Breast epithelium (tissue), 4 donors: ENCODE measurements at regions not wholly inside any gene's neighbourhood (a gene's known extent, or its start where the extent isn't known, plus 50 kb on each side); places are given as distances from the start of the nearest gene placed in this dataset.

Experiments
- DNase-seq, 2 donors: peaks; one replicate each; pipeline ENCODE4 v3.0.0-alpha.2; 2019; ENCODE audit warnings: low spot score in 2 of 2
- H3K27ac ChIP-seq, 2 donors: fragments of 200-600 bp; sonication (generic) in 1 of 2; one replicate each; pipeline ENCODE4 v1.5.1; 2016 to 2019; ENCODE audit warnings: mild to moderate bottlenecking in 1 of 2
- H3K27me3 ChIP-seq, 2 donors: fragments of 200-600 bp; sonication (generic) in 1 of 2; one replicate each; pipeline versions ENCODE4 v1.5.1 to v1.6.0; 2017 to 2019; ENCODE audit warnings: control low read depth in 1 of 2, mild to moderate bottlenecking in 1 of 2
- H3K36me3 ChIP-seq: fragments of 200-600 bp; one replicate; pipeline ENCODE4 v1.5.1; 2019
- H3K4me1 ChIP-seq, 2 donors: fragments of 200-600 bp; sonication (generic); one replicate each; pipeline ENCODE4 v1.5.1; 2016 to 2019; ENCODE audit warnings: control low read depth in 1 of 2
- H3K4me3 ChIP-seq, 3 donors: fragments of 200-600 bp; sonication (generic); 1 replicate in 2 of 3; 2 replicates in 1 of 3; pipeline ENCODE4 v1.5.1; 2016 to 2019; ENCODE audit warnings: mild to moderate bottlenecking in 3 of 3, moderate library complexity in 2 of 3
- H3K9me3 ChIP-seq, 2 donors: fragments of 200-600 bp; sonication (generic) in 1 of 2; one replicate each; pipeline ENCODE4 v1.5.1; 2016 to 2019; ENCODE audit warnings: control low read depth in 1 of 2
- POLR2A ChIP-seq: fragments of 450-650 bp; IDR thresholded peaks from one replicate; pipeline ENCODE4 v1.6.1; 2016; ENCODE audit warnings: antibody characterized with exemption, mild to moderate bottlenecking, moderate library complexity
- POLR2AphosphoS5 ChIP-seq, 3 donors: sonication (generic); formaldehyde crosslinking; IDR thresholded peaks; one replicate each; pipeline ENCODE4 v1.6.1; 2017; ENCODE audit warnings: antibody characterized with exemption in 3 of 3
- intact Hi-C: fragments of 100-400 bp; cut with DNase I; formaldehyde crosslinking; loops from one replicate; pipeline ENCODE4 v1.15.1; 2023; ENCODE audit warnings: low total_unique reads
- TF ChIP-seq, protein P1 (sequence below), 3 donors: fragments of 450-650 bp; IDR thresholded peaks; one replicate each; pipeline ENCODE4 v1.5.1; 2016 to 2017; ENCODE audit warnings: antibody characterized with exemption in 3 of 3, mild to moderate bottlenecking in 3 of 3, moderate library complexity in 3 of 3

DNA sequence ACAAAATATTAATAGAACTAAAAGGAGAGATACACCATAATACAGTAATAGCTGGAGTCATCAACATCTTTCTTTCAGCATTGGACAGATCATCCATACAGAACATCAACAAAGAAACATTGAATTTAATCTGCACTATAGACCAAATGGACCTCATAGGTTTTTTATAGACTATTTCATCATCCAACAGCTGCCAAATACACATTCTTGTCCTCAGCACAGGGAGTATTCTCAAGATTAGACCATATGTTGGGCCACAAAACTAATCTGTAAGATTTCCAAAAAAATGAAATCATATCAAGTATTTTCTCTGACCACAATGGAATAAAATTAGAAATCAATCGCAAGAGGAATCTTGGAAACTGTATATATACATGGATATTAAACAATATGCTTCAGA, 86.9 kb downstream of the FSCB start:
- H3K4me3 ChIP-seq: no peak overlapping the region
- H3K9me3 ChIP-seq: peaks cover 0 to 7% of the 10 kb centered on the region in 2 donors
- intact Hi-C loops: no loop called here
- H3K27ac ChIP-seq: no peak overlapping the region
- no peak for DNase-seq
- TF ChIP-seq, protein P1, sequence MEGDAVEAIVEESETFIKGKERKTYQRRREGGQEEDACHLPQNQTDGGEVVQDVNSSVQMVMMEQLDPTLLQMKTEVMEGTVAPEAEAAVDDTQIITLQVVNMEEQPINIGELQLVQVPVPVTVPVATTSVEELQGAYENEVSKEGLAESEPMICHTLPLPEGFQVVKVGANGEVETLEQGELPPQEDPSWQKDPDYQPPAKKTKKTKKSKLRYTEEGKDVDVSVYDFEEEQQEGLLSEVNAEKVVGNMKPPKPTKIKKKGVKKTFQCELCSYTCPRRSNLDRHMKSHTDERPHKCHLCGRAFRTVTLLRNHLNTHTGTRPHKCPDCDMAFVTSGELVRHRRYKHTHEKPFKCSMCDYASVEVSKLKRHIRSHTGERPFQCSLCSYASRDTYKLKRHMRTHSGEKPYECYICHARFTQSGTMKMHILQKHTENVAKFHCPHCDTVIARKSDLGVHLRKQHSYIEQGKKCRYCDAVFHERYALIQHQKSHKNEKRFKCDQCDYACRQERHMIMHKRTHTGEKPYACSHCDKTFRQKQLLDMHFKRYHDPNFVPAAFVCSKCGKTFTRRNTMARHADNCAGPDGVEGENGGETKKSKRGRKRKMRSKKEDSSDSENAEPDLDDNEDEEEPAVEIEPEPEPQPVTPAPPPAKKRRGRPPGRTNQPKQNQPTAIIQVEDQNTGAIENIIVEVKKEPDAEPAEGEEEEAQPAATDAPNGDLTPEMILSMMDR (IDR thresholded peaks at IDR 0.05): no peak
- TF ChIP-seq POLR2A: no peak
- no peak for TF ChIP-seq POLR2AphosphoS5 (IDR thresholded peaks at IDR 0.05)
- no peaks in the 10 kb centered on the region for H3K4me1 ChIP-seq
- H3K36me3 ChIP-seq: no peaks in the 10 kb centered on the region
- no peaks in the 10 kb centered on the region for H3K27me3 ChIP-seq

DNA sequence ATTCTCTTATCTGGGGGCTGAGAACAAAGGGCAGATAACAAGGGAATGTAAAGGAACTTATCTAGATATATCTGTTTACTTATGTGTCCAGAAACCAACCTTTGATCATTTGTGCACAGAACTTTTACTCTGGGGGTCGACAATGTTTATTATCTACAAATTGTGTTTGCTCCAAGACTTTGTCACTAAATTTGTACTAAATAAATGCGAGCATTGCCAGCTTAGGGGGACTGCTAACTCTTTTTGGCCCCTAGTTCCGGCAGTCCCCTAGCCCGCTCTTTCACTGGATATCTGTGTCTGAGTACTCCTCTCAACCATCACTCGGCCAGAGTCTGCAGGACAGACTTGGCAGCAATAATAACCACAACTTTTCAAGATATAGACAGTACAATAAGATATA, 88.2 kb downstream of the FSCB start:
- Histone ChIP-seq H3K9me3 (peaks cover 0 to 7% of the 10 kb centered on the region in 2 donors), H3K4me3 (no peak overlapping the region), H3K27me3 (no peaks in the 10 kb centered on the region), H3K27ac (no peak overlapping the region), H3K4me1 (no peaks in the 10 kb centered on the region), H3K36me3 (no peaks in the 10 kb centered on the region)
- no peak for DNase-seq
- TF ChIP-seq POLR2AphosphoS5 (IDR thresholded peaks at IDR 0.05): no peak
- TF ChIP-seq, protein P1 (IDR thresholded peaks at IDR 0.05): no peak
- no peak for TF ChIP-seq POLR2A
- intact Hi-C loops: no loop called here

DNA sequence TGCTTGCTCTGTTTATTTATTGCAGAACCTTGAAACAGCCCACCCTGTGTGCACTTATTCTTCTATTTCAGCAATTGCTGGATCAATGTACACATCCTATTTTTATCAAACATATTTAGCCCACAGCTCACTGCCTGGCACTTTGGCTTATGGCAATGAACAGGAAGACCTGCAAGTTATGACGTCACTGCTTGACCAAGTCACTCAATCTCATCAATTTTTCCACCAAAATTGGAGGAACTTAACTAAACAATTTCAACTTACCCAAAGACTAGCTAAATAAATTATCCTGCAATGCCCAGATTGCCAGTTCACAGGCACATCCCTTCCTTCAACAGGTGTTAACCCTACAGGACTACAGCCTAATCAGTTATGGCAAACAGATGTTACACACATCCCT, 89.3 kb downstream of the FSCB start:
- Histone ChIP-seq H3K9me3 (peaks cover 0 to 7% of the 10 kb centered on the region in 2 donors), H3K4me1 (no peaks in the 10 kb centered on the region), H3K36me3 (no peaks in the 10 kb centered on the region), H3K27me3 (no peaks in the 10 kb centered on the region), H3K27ac (no peak overlapping the region), H3K4me3 (no peak overlapping the region)
- no peak for DNase-seq
- intact Hi-C loops: no loop called here
- TF ChIP-seq POLR2A (no peak), POLR2AphosphoS5 (IDR thresholded peaks at IDR 0.05) (no peak)

DNA sequence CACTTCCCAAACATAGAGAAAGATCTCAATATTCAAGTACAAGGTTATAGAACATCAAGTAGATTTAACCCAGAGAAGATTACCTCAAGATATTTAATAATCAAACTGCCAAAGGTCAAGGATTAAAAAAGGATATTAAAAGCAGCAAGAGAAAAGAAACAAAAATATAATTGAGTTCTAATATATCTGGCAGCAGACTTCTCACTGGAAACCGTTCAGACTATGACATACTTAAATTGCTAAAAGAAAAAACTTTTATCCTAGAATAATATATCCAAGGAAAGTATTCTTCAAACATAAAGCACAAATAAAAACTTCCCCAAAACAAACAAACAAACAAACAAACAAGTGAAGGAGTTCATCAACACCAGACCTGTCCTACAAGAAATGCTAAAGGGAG, 92.4 kb downstream of the FSCB start:
- Histone ChIP-seq H3K4me1 (no peaks in the 10 kb centered on the region), H3K36me3 (no peaks in the 10 kb centered on the region), H3K9me3 (peaks cover 0 to 7% of the 10 kb centered on the region in 2 donors), H3K27me3 (no peaks in the 10 kb centered on the region), H3K4me3 (no peak overlapping the region), H3K27ac (no peak overlapping the region)
- TF ChIP-seq POLR2A: no peak
- TF ChIP-seq, protein P1 (IDR thresholded peaks at IDR 0.05): no peak
- TF ChIP-seq POLR2AphosphoS5 (IDR thresholded peaks at IDR 0.05): no peak
- intact Hi-C loops: no loop called here
- no peak for DNase-seq

DNA sequence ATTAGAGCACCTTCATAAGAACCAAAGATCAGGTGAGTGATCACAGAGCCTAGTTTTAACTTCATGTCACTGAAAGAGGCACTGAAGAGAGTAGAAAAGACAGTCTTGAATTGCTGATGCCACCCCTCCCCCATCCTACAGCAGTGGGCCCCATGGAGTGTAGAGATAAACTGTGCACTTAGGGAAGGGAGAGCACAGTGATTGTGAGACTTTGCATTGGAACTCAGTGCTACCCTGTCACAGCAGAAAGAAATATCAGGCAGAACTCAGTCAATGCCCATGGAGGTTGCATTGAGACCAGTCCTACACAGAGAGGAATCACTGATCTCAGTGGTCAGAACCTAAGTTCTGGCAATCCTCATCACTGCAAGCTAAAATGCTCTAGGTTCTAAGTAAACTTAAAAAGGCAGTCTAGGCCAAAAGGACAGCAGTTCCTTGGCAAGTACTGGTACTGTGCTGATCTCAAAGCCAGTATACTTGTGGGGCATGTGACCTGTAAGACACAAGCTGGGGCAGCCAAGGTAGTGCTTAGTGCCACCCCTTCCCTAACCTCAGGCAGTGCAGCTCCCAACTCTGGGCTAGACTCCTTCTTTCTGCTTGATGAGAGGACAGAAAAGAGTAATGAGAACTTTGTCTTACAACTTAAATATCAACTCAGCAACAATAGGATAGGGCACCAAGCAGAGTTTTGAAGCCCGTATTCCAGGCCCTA, 94.1 kb downstream of the FSCB start:
- H3K27me3 ChIP-seq: no peaks in the 10 kb centered on the region
- H3K36me3 ChIP-seq: no peaks in the 10 kb centered on the region
- no peak for DNase-seq
- peaks cover 0 to 7% of the 10 kb centered on the region in 2 donors for H3K9me3 ChIP-seq
- no peaks in the 10 kb centered on the region for H3K4me1 ChIP-seq
- intact Hi-C loops: no loop called here
- H3K4me3 ChIP-seq: no peak overlapping the region
- TF ChIP-seq POLR2A (no peak), POLR2AphosphoS5 (IDR thresholded peaks at IDR 0.05) (no peak)
- TF ChIP-seq, protein P1 (IDR thresholded peaks at IDR 0.05): no peak
- no peak overlapping the region for H3K27ac ChIP-seq
